ENCODE measurements at regions not wholly inside any gene's neighbourhood (a gene's known extent, or its start where the extent isn't known, plus 50 kb on each side); places are given as distances from the start of the nearest gene placed in this dataset.
A peak's percentile ranks its signal among the peaks of the same experiment; 100 is the strongest.

GRCh38 chr3:140821493-140821892 lies 120.1 kb upstream of the SLC25A36 start:
- no peak for DNase-seq

GRCh38 chr3:140822401-140823047 lies 119.1 kb upstream of the SLC25A36 start:
- DNase-seq = no peak

GRCh38 chr3:140823106-140823505 lies 118.5 kb upstream of the SLC25A36 start:
- DNase-seq = no peak

GRCh38 chr3:140827894-140828293 lies 113.7 kb upstream of the SLC25A36 start:
- no peak for DNase-seq

GRCh38 chr3:140828585-140828984 lies 113.1 kb upstream of the SLC25A36 start:
- DNase-seq = no peak

- no peak for DNase-seq
Observed at GRCh38 chr3:140829796-140830195, 111.8 kb upstream of the SLC25A36 start.

- no peak for DNase-seq
Observed at GRCh38 chr3:140830391-140830790, 111.2 kb upstream of the SLC25A36 start.

- DNase-seq = no peak
Observed at GRCh38 chr3:140832883-140833282, 108.8 kb upstream of the SLC25A36 start.

GRCh38 chr3:140834266-140835037 lies 107.2 kb upstream of the SLC25A36 start:
- no peak for DNase-seq

GRCh38 chr3:140842984-140843649 lies 98.5 kb upstream of the SLC25A36 start:
- DNase-seq = no peak

- no peak for DNase-seq
Observed at GRCh38 chr3:140843656-140844055, 98.0 kb upstream of the SLC25A36 start.

- no peak for DNase-seq
Observed at GRCh38 chr3:140844072-140844471, 97.6 kb upstream of the SLC25A36 start.

- no peak for DNase-seq
Observed at GRCh38 chr3:140845882-140846281, 95.8 kb upstream of the SLC25A36 start.

- DNase-seq = no peak
Observed at GRCh38 chr3:140848666-140849065, 93.0 kb upstream of the SLC25A36 start.

- no peak for DNase-seq
Observed at GRCh38 chr3:140850210-140850955, 91.3 kb upstream of the SLC25A36 start.

- DNase-seq = no peak
Observed at GRCh38 chr3:140854961-140855360, 86.7 kb upstream of the SLC25A36 start.

- no peak for DNase-seq
Observed at GRCh38 chr3:140856905-140857304, 84.7 kb upstream of the SLC25A36 start.

GRCh38 chr3:140857993-140858392 lies 83.6 kb upstream of the SLC25A36 start:
- DNase-seq = no peak

GRCh38 chr3:140859592-140860336 lies 81.9 kb upstream of the SLC25A36 start:
- DNase-seq = no peak

GRCh38 chr3:140863580-140864009 lies 78.0 kb upstream of the SLC25A36 start:
- DNase-seq = peak; percentile 11

- no peak for DNase-seq
Observed at GRCh38 chr3:140870351-140870750, 71.3 kb upstream of the SLC25A36 start.

GRCh38 chr3:140871022-140871421 lies 70.6 kb upstream of the SLC25A36 start:
- no peak for DNase-seq

All from activated T-cell treated with anti-CD3 and anti-CD28 coated beads for 4 hours (primary cell).